Transverse colon (tissue), 4 donors: ENCODE measurements at regions not wholly inside any gene's neighbourhood (a gene's known extent, or its start where the extent isn't known, plus 50 kb on each side); places are given as distances from the start of the nearest gene placed in this dataset.

ENCODE experiments used
- DNase-seq: peaks from one replicate; pipeline ENCODE4 v3.0.0-alpha.2; 2019
- H3K27ac ChIP-seq, 4 donors: fragments of 200-600 bp; sonication (generic); 2 replicates each; pipeline ENCODE4 v1.5.1; 2016 to 2018; ENCODE audit warnings: inconsistent platforms in 4 of 4
- H3K27me3 ChIP-seq: fragments of 200-600 bp; sonication (generic); 2 replicates; pipeline ENCODE4 v1.5.1; 2017; ENCODE audit warnings: inconsistent platforms
- H3K36me3 ChIP-seq, 4 donors: fragments of 200-600 bp; sonication (generic); 2 replicates each; pipeline ENCODE4 v1.5.1; 2017 to 2019; ENCODE audit warnings: inconsistent platforms in 4 of 4
- H3K4me1 ChIP-seq, 4 donors: fragments of 200-600 bp; sonication (generic); 2 replicates each; pipeline ENCODE4 v1.5.1; 2017 to 2020; ENCODE audit warnings: inconsistent platforms in 4 of 4
- H3K4me3 ChIP-seq, 4 donors: fragments of 200-600 bp; sonication (generic); 1 replicate in 1 of 4; 2 replicates in 3 of 4; pipeline versions ENCODE4 v1.5.1 to v1.6.1; 2017 to 2019; ENCODE audit warnings: inconsistent platforms in 4 of 4
- H3K9me3 ChIP-seq, 2 donors: fragments of 200-600 bp; sonication (generic); 2 replicates each; pipeline ENCODE4 v1.5.1; 2017 to 2019; ENCODE audit warnings: inconsistent platforms in 2 of 2
- EP300 ChIP-seq: sonication (generic); formaldehyde crosslinking; IDR thresholded peaks from one replicate; pipeline ENCODE4 v1.6.1; 2017; ENCODE audit warnings: antibody characterized with exemption, low read depth
- POLR2A ChIP-seq: fragments of 450-650 bp; IDR thresholded peaks from one replicate; pipeline ENCODE4 v1.6.1; 2016; ENCODE audit warnings: antibody characterized with exemption, mild to moderate bottlenecking, moderate library complexity
- POLR2AphosphoS5 ChIP-seq, 3 donors: sonication (generic); formaldehyde crosslinking; IDR thresholded peaks; one replicate each; pipeline ENCODE4 v1.6.1; 2016; ENCODE audit warnings: antibody characterized with exemption in 3 of 3
- WGBS, 2 donors: methylation state at CpG; one replicate each; pipeline ENCODE4 v1.1.5; 2018; ENCODE audit warnings: low coverage in 1 of 2; 5-methylcytosine and 5-hydroxymethylcytosine counted together
- in situ Hi-C, 4 donors: fragments of 200-750 bp; cut with MboI; loops; one replicate each; pipeline versions ENCODE4 v1.15.0 to v1.15.1; 2017; ENCODE audit warnings: low sequenced_read_pairs in 3 of 4, low pct_ligation_motif_present in 1 of 4, low pct_unique_long_range_greater_than_20kb in 1 of 4
- intact Hi-C: fragments of 100-400 bp; cut with DNase I; formaldehyde crosslinking; loops from one replicate; pipeline ENCODE4 v1.15.1; 2023; ENCODE audit warnings: low total_unique reads
- TF ChIP-seq, protein P1 (sequence below), 5 experiments: fragments of 200-600 bp in 3 of 5; fragments of 450-650 bp in 2 of 5; sonication (generic) in 3 of 5; IDR thresholded peaks; 1 replicate in 2 of 5; 2 replicates in 3 of 5; pipeline ENCODE4 v1.5.1; 2016 to 2017; ENCODE audit warnings: antibody characterized with exemption in 5 of 5, inconsistent platforms in 3 of 5, mild to moderate bottlenecking in 2 of 5, moderate library complexity in 1 of 5

DNA sequence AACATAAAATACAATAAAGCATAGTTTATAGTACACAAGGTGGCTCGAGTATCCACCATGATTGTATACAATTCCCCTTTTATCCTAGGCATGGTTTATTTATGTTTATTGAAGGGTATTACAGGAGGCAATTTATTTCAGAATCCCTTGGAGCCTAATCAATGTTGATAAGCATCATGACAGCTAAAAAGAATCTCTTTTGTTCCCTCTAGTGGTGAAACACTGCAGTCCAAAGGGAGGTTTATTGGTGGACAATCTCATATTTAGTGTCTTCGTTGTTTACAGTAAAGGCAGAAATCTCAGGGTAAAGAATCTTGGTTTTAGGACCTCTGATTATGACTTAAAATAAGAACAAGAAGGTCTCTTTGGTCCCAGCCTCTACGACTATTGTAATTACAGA, 1712.5 kb downstream of the C4orf33 start:
- in situ Hi-C loops, result no loop called here
- no peak for TF ChIP-seq POLR2AphosphoS5 (IDR thresholded peaks at IDR 0.05)
- TF ChIP-seq, protein P1, sequence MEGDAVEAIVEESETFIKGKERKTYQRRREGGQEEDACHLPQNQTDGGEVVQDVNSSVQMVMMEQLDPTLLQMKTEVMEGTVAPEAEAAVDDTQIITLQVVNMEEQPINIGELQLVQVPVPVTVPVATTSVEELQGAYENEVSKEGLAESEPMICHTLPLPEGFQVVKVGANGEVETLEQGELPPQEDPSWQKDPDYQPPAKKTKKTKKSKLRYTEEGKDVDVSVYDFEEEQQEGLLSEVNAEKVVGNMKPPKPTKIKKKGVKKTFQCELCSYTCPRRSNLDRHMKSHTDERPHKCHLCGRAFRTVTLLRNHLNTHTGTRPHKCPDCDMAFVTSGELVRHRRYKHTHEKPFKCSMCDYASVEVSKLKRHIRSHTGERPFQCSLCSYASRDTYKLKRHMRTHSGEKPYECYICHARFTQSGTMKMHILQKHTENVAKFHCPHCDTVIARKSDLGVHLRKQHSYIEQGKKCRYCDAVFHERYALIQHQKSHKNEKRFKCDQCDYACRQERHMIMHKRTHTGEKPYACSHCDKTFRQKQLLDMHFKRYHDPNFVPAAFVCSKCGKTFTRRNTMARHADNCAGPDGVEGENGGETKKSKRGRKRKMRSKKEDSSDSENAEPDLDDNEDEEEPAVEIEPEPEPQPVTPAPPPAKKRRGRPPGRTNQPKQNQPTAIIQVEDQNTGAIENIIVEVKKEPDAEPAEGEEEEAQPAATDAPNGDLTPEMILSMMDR (IDR thresholded peaks at IDR 0.05), result peak; percentile 11 to 46 (median 29)
- Histone ChIP-seq H3K27ac (no peak overlapping the region), H3K9me3 (no peaks in the 10 kb centered on the region), H3K4me1 (no peaks in the 10 kb centered on the region), H3K36me3 (no peaks in the 10 kb centered on the region), H3K27me3 (no peaks in the 10 kb centered on the region), H3K4me3 (no peak overlapping the region)
- intact Hi-C loops, result no loop called here
- 23 to 29% methylated on average over 3 of the region's 3 CpGs for WGBS, 2 donors
- no peak for DNase-seq

DNA sequence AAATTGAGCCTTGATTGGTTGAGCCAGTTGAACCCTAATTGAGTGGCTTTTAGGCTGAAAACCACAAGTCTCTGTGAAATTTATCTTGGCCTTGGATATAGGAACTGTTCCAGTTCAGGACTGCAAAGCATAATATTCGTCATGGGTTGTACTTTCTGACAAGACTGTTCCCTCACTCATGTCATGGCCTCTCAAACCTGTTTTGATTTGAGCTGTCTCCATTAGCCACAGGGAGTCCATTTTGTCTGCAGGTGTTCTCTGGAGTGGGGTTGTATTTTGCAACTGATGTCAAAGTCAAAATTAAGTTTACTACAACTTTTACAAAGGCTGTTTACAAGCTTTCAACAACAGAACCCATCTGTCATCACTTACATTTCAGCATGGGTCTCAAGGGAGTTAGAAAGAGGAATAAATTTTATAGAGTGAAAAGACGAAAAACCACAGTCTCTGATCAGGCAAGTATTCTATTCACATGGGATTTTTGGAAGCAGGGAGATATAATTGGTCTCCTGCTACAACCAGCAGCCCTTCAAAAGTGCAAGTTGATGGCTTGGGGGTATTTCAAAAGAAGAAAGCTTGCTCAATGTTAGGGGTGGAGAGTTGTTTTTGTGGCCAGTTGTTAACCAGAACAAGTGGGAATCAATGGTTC, 1716.3 kb downstream of the C4orf33 start:
- WGBS, 2 donors, result 30 to 47% methylated on average over 2 of the region's 2 CpGs
- no peak for DNase-seq
- Histone ChIP-seq H3K4me3 (no peak overlapping the region), H3K27me3 (no peaks in the 10 kb centered on the region), H3K4me1 (no peaks in the 10 kb centered on the region), H3K36me3 (no peaks in the 10 kb centered on the region), H3K27ac (no peak overlapping the region), H3K9me3 (no peaks in the 10 kb centered on the region)
- in situ Hi-C loops, result no loop called here
- intact Hi-C loops, result no loop called here
- TF ChIP-seq, protein P1 (IDR thresholded peaks at IDR 0.05), result no peak
- no peak for TF ChIP-seq POLR2A

DNA sequence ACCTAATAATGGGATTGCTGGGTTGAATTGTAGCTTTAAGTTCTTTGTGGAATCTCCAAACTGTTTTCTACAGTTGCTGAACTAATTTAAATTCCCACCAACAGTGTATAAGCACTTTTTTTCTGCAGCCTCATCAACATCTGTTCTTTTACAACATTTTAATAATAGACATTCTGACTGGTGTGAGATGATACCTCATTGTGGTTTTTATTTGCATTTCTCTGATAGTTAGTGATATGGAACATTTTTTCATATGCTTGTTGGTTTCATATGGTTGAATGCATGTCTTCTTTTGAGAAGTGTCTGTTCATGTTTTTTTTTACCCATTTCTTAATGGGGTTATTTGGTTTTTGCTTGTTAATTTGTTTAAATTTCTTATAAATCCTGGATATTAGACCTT, 1718.9 kb downstream of the C4orf33 start:
- no peak for DNase-seq
- Histone ChIP-seq H3K4me3 (no peak overlapping the region), H3K4me1 (no peaks in the 10 kb centered on the region), H3K36me3 (no peaks in the 10 kb centered on the region), H3K27ac (no peak overlapping the region), H3K27me3 (no peaks in the 10 kb centered on the region), H3K9me3 (no peaks in the 10 kb centered on the region)
- TF ChIP-seq, protein P1 (IDR thresholded peaks at IDR 0.05), result no peak
- TF ChIP-seq POLR2A (no peak), POLR2AphosphoS5 (IDR thresholded peaks at IDR 0.05) (no peak), EP300 (no peak)
- intact Hi-C loops (no loop called here), in situ Hi-C loops (no loop called here)

DNA sequence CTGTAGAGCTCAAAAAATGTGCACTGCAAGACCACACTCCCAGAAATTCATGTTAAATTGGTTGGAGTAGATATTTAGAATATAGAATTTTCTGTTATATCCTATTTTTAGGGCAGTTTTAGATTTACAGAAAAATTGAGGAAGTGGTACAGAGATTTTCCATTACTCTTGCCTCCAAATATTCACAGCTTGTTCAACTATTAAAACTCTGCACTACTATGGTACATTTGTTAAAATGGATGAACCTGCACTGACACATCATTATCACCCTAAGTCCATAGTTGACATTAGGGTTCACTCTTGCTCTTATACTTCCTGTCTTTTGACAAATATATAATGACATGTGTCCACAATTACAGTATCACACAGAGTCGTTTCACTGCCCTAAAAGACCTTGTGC, 1724.5 kb downstream of the C4orf33 start:
- no peak for DNase-seq
- H3K4me3 ChIP-seq, result no peak overlapping the region
- 23 to 26% methylated on average over 1 of the region's 1 CpG for WGBS, 2 donors
- TF ChIP-seq POLR2A, result no peak
- TF ChIP-seq, protein P1 (IDR thresholded peaks at IDR 0.05), result no peak
- TF ChIP-seq EP300, result no peak
- no peak for TF ChIP-seq POLR2AphosphoS5 (IDR thresholded peaks at IDR 0.05)
- H3K36me3 ChIP-seq, result no peaks in the 10 kb centered on the region
- H3K4me1 ChIP-seq, result no peaks in the 10 kb centered on the region
- H3K27ac ChIP-seq, result no peak overlapping the region
- no peaks in the 10 kb centered on the region for H3K9me3 ChIP-seq
- intact Hi-C loops, result no loop called here
- in situ Hi-C loops, result no loop called here
- H3K27me3 ChIP-seq, result no peaks in the 10 kb centered on the region
